K562 (cell line): ENCODE measurements at regions not wholly inside any gene's neighbourhood (a gene's known extent, or its start where the extent isn't known, plus 50 kb on each side); places are given as distances from the start of the nearest gene placed in this dataset.

Experiments used
- CTCF ChIP-seq, 3 experiments: IDR thresholded peaks in 2 of 3; conservative IDR thresholded peaks in 1 of 3; 2 replicates each; pipeline ENCODE4 v1.5.1; 2011 to 2012; ENCODE audit warnings: low read length in 3 of 3, mild to moderate bottlenecking in 3 of 3, control low read depth in 2 of 3, improper control_type of control experiment in 1 of 3, inconsistent platforms in 1 of 3, low read depth in 1 of 3, mixed read lengths in 1 of 3, moderate library complexity in 1 of 3; ENCODE audit not compliant: insufficient read depth in 2 of 3
- HEY1 ChIP-seq: fragments of 250-450 bp; sonication (Bioruptor Pico); IDR thresholded peaks from 2 replicates; pipeline ENCODE4 v1.5.0; 2020; ENCODE audit warnings: mild to moderate bottlenecking, moderate library complexity, borderline replicate concordance
- KDM1A ChIP-seq, 2 experiments: fragments of 450-650 bp; IDR thresholded peaks; 2 replicates each; pipeline ENCODE4 v1.6.1; 2016; ENCODE audit warnings: mild to moderate bottlenecking in 2 of 2
- POLR2A ChIP-seq: fragments of 450-650 bp; conservative IDR thresholded peaks from 2 replicates; pipeline ENCODE4 v1.6.1; 2016
- RBM39 ChIP-seq: fragments of 200-400 bp; formaldehyde crosslinking; optimal IDR thresholded peaks from 2 replicates; pipeline ENCODE3; 2018; ENCODE audit warnings: low read depth, low read length
- SREBF2 ChIP-seq: sonication (generic); formaldehyde crosslinking; IDR thresholded peaks from 2 replicates; pipeline ENCODE4 v1.4.0; 2020; ENCODE audit warnings: mild to moderate bottlenecking, missing genetic modification reagents
- YBX1 ChIP-seq: fragments of 450-650 bp; IDR thresholded peaks from 2 replicates; pipeline ENCODE4 v1.7.1; 2016; ENCODE audit warnings: mild to moderate bottlenecking
- ZNF696 ChIP-seq: fragments of 250-450 bp; sonication (Bioruptor Pico); conservative IDR thresholded peaks from 2 replicates; pipeline ENCODE4 v1.4.0; 2020; ENCODE audit warnings: mild to moderate bottlenecking, moderate library complexity
- TF ChIP-seq, protein P1 (sequence below): fragments of 450-650 bp; formaldehyde crosslinking; IDR thresholded peaks from 2 replicates; pipeline ENCODE4 v1.4.0; 2020; ENCODE audit warnings: mild to moderate bottlenecking, moderate library complexity
- TF ChIP-seq, protein P2 (sequence below): fragments of 450-650 bp; IDR thresholded peaks from 2 replicates; pipeline ENCODE4 v1.7.0; 2016; ENCODE audit warnings: borderline replicate concordance

DNA sequence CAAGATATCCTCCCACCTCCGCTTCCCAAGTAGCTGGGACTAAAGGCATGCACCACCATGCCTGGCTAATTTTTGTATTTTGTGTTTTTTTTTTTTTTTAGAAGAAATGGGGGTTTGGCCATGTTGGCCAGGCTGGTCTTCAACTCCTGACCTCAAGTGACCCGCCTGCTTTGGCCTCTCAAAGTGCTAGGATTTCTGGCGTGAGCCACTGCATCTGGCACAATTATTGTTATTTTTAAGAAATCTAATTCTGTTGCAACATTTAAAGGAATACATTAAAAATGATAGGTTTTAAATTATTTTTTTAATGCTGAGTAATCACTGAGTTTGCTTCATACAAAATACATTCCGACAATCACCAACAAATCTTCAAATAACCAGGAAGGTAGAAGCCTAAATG is 178.1 kb upstream of the SEMA3E start:
- TF ChIP-seq, protein P1, sequence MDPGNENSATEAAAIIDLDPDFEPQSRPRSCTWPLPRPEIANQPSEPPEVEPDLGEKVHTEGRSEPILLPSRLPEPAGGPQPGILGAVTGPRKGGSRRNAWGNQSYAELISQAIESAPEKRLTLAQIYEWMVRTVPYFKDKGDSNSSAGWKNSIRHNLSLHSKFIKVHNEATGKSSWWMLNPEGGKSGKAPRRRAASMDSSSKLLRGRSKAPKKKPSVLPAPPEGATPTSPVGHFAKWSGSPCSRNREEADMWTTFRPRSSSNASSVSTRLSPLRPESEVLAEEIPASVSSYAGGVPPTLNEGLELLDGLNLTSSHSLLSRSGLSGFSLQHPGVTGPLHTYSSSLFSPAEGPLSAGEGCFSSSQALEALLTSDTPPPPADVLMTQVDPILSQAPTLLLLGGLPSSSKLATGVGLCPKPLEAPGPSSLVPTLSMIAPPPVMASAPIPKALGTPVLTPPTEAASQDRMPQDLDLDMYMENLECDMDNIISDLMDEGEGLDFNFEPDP (CRISPR knock-in tag) = no peak
- TF ChIP-seq CTCF (IDR thresholded peaks at IDR 0.05 in 2 of 3, conservative IDR thresholded peaks at IDR 0.05 in 1 of 3; ENCODE audit: insufficient read depth in 2 of 3, low read depth in 1 of 3, low read length in 3 of 3) (no peak), SREBF2 (no peak), POLR2A (no peak), KDM1A (IDR thresholded peaks at IDR 0.05) (no peak), ZNF696 (CRISPR knock-in tag) (no peak), HEY1 (no peak), RBM39 (no peak), YBX1 (no peak)
- TF ChIP-seq, protein P2, sequence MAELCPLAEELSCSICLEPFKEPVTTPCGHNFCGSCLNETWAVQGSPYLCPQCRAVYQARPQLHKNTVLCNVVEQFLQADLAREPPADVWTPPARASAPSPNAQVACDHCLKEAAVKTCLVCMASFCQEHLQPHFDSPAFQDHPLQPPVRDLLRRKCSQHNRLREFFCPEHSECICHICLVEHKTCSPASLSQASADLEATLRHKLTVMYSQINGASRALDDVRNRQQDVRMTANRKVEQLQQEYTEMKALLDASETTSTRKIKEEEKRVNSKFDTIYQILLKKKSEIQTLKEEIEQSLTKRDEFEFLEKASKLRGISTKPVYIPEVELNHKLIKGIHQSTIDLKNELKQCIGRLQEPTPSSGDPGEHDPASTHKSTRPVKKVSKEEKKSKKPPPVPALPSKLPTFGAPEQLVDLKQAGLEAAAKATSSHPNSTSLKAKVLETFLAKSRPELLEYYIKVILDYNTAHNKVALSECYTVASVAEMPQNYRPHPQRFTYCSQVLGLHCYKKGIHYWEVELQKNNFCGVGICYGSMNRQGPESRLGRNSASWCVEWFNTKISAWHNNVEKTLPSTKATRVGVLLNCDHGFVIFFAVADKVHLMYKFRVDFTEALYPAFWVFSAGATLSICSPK = no peak
